ENCODE measurements at regions not wholly inside any gene's neighbourhood (a gene's known extent, or its start where the extent isn't known, plus 50 kb on each side); places are given as distances from the start of the nearest gene placed in this dataset.

GRCh38 chr15:68515371-68516095 is 63.3 kb upstream of the CORO2B start:
- no peak for TF ChIP-seq CTCF (conservative IDR thresholded peaks at IDR 0.05 in 1 of 2, IDR thresholded peaks at IDR 0.05 in 1 of 2; ENCODE audit: extremely low read depth in 1 of 2, insufficient read depth in 1 of 2, low read depth in 1 of 2, low read length in 2 of 2)
- no peak for TF ChIP-seq EZH2 (IDR thresholded peaks at IDR 0.05; ENCODE audit: borderline replicate concordance, low read length)
